Upper lobe of left lung (tissue), 6 donors: ENCODE measurements at regions not wholly inside any gene's neighbourhood (a gene's known extent, or its start where the extent isn't known, plus 50 kb on each side); places are given as distances from the start of the nearest gene placed in this dataset.

ENCODE experiments used
- ATAC-seq, 2 donors: fragments of 200-7000 bp; cut with Tn5 transposase; one replicate each; pipeline ENCODE4 v1.9.1; 2022; ENCODE audit warnings: mild to moderate bottlenecking in 2 of 2, moderate library complexity in 2 of 2; ENCODE audit not compliant: low FRiP score in 2 of 2
- DNase-seq, 2 donors: peaks; one replicate each; pipeline ENCODE4 v3.0.0-alpha.2; 2019 to 2020
- H3K27ac ChIP-seq, 4 donors: fragments of 200-600 bp; sonication (generic); one replicate each; pipeline ENCODE4 v1.5.1; 2016 to 2019
- H3K27me3 ChIP-seq, 4 donors: fragments of 200-600 bp; sonication (generic); one replicate each; pipeline ENCODE4 v1.5.1; 2017 to 2019
- H3K36me3 ChIP-seq, 4 donors: fragments of 200-600 bp; sonication (generic); one replicate each; pipeline ENCODE4 v1.5.1; 2016 to 2019
- H3K4me1 ChIP-seq, 4 donors: fragments of 200-600 bp; sonication (generic); one replicate each; pipeline ENCODE4 v1.5.1; 2018 to 2019
- H3K4me3 ChIP-seq, 4 donors: fragments of 200-600 bp; sonication (generic); one replicate each; pipeline ENCODE4 v1.5.1; 2017 to 2019; ENCODE audit warnings: mild to moderate bottlenecking in 2 of 4, moderate library complexity in 1 of 4
- H3K9me3 ChIP-seq, 4 donors: fragments of 200-600 bp; sonication (generic); one replicate each; pipeline ENCODE4 v1.5.1; 2018 to 2019
- CTCF ChIP-seq, 6 experiments: fragments of 450-650 bp in 4 of 6; fragments of 200-600 bp in 2 of 6; sonication (generic) in 2 of 6; IDR thresholded peaks; one replicate each; pipeline ENCODE4 v1.5.1; 2016 to 2019; ENCODE audit warnings: antibody characterized with exemption in 6 of 6
- EP300 ChIP-seq, 4 donors: sonication (generic); formaldehyde crosslinking; IDR thresholded peaks; one replicate each; pipeline ENCODE4 v1.5.1; 2017; ENCODE audit warnings: antibody characterized with exemption in 4 of 4, control low read depth in 2 of 4
- POLR2A ChIP-seq, 4 donors: fragments of 450-650 bp; IDR thresholded peaks; one replicate each; pipeline ENCODE4 v1.5.1; 2016 to 2017; ENCODE audit warnings: antibody characterized with exemption in 4 of 4, mild to moderate bottlenecking in 2 of 4
- POLR2AphosphoS5 ChIP-seq, 2 donors: sonication (generic); formaldehyde crosslinking; IDR thresholded peaks; one replicate each; pipeline ENCODE4 v1.5.1; 2017; ENCODE audit warnings: antibody characterized with exemption in 2 of 2
- WGBS, 2 donors: methylation state at CpG; one replicate each; pipeline ENCODE4 v1.1.5; 2017 to 2018; 5-methylcytosine and 5-hydroxymethylcytosine counted together
- donor health status: DM: no; HTN: no; CAD: no; lungs with moderate emphysema.
- donor health status: DM: no; HTN: yes; CAD: no; lungs with severe emphysema.

GRCh38 chr10:3969876-3970666 lies 185.1 kb upstream of the KLF6 start:
- Histone ChIP-seq H3K36me3 (no peaks in the 10 kb centered on the region), H3K27me3 (no peaks in the 10 kb centered on the region), H3K9me3 (no peaks in the 10 kb centered on the region), H3K27ac (peak overlapping the region in 1 of 4 donors; percentile 28), H3K4me1 (peaks cover 0 to 3% (median 0%) of the 10 kb centered on the region in 4 donors), H3K4me3 (no peak overlapping the region)
- TF ChIP-seq POLR2A (IDR thresholded peaks at IDR 0.05) (no peak), POLR2AphosphoS5 (IDR thresholded peaks at IDR 0.05) (no peak), EP300 (IDR thresholded peaks at IDR 0.05) (no peak), CTCF (IDR thresholded peaks at IDR 0.05) (no peak)
- WGBS, 2 donors = 70% methylated on average over 8 of the region's 8 CpGs
- DNase-seq (no peak), ATAC-seq (no peak)

GRCh38 chr10:3968727-3969126 lies 183.7 kb upstream of the KLF6 start:
- Histone ChIP-seq H3K36me3 (no peaks in the 10 kb centered on the region), H3K9me3 (no peaks in the 10 kb centered on the region), H3K27me3 (no peaks in the 10 kb centered on the region), H3K27ac (no peak overlapping the region), H3K4me3 (no peak overlapping the region), H3K4me1 (peaks cover 0 to 3% (median 0%) of the 10 kb centered on the region in 4 donors)
- DNase-seq = no peak
- TF ChIP-seq POLR2A (IDR thresholded peaks at IDR 0.05) (no peak), CTCF (IDR thresholded peaks at IDR 0.05) (no peak), POLR2AphosphoS5 (IDR thresholded peaks at IDR 0.05) (no peak), EP300 (IDR thresholded peaks at IDR 0.05) (no peak)
- WGBS, 2 donors = 82 to 90% methylated on average over 6 of the region's 6 CpGs
- no peak for ATAC-seq

GRCh38 chr10:3964516-3964915 lies 179.5 kb upstream of the KLF6 start:
- H3K27ac ChIP-seq = no peak overlapping the region
- TF ChIP-seq EP300 (IDR thresholded peaks at IDR 0.05) (no peak), CTCF (IDR thresholded peaks at IDR 0.05) (no peak), POLR2A (IDR thresholded peaks at IDR 0.05) (no peak), POLR2AphosphoS5 (IDR thresholded peaks at IDR 0.05) (no peak)
- no peak for DNase-seq
- ATAC-seq = no peak
- H3K27me3 ChIP-seq = no peaks in the 10 kb centered on the region
- no peak overlapping the region for H3K4me3 ChIP-seq
- H3K36me3 ChIP-seq = no peaks in the 10 kb centered on the region
- WGBS, 2 donors = 89 to 92% methylated on average over 3 of the region's 3 CpGs
- peaks cover 0 to 7% (median 0%) of the 10 kb centered on the region in 4 donors for H3K4me1 ChIP-seq
- no peaks in the 10 kb centered on the region for H3K9me3 ChIP-seq

GRCh38 chr10:3963191-3963673 lies 178.2 kb upstream of the KLF6 start:
- peak in 1 of 2 donors; percentile 60 for ATAC-seq
- Histone ChIP-seq H3K4me3 (no peak overlapping the region), H3K27ac (peak overlapping the region in 1 of 4 donors; percentile 4), H3K27me3 (no peaks in the 10 kb centered on the region), H3K36me3 (no peaks in the 10 kb centered on the region), H3K9me3 (no peaks in the 10 kb centered on the region), H3K4me1 (peaks cover 0 to 7% (median 0%) of the 10 kb centered on the region in 4 donors)
- no peak for DNase-seq
- TF ChIP-seq CTCF (IDR thresholded peaks at IDR 0.05) (no peak), POLR2A (IDR thresholded peaks at IDR 0.05) (no peak), POLR2AphosphoS5 (IDR thresholded peaks at IDR 0.05) (no peak), EP300 (IDR thresholded peaks at IDR 0.05) (no peak)
- 38 to 57% methylated on average over 4 of the region's 4 CpGs for WGBS, 2 donors
